Heart left ventricle (tissue), 13 donors: ENCODE measurements at regions not wholly inside any gene's neighbourhood (a gene's known extent, or its start where the extent isn't known, plus 50 kb on each side); places are given as distances from the start of the nearest gene placed in this dataset.

Source experiments
- POLR2A ChIP-seq, 2 donors: fragments of 450-650 bp; IDR thresholded peaks; one replicate each; pipeline ENCODE4 v1.6.1; 2017; ENCODE audit warnings: antibody characterized with exemption in 2 of 2, mild to moderate bottlenecking in 2 of 2, moderate library complexity in 2 of 2
- TF ChIP-seq, protein P1 (sequence below), 12 donors: fragments of 200-600 bp; sonication (generic) in 4 of 12; IDR thresholded peaks; one replicate each; pipeline versions ENCODE4 v1.5.0 to v1.8.0; 2018 to 2022; ENCODE audit warnings: antibody characterized with exemption in 12 of 12, mild to moderate bottlenecking in 5 of 12
- donor health status: ischemic (EF 13 %, LVEDD 7.1; RV severe dilation, severe dysfunction).
- donor health status: DM: no; HTN: yes; CAD: no.
- donor health status: DM: no; HTN: no; CAD: no.
- donor health status: ischemic (EF 25% LVEDD 6.9; RV normal size, moderate dysfunction).
- donor health status: ischemic (EF 25% LVEDD 5.7; RV mildly dilated, moderate dysfunction).
- donor health status: ischemic (EF 35%, LVEDD 5.7; RV mildly dilated, moderate dysfunction).
- donor health status: nonischemic (EF 11% LVEDD 7.7; RV severe dilation, severe dysfunction).
- donor health status: DM: yes; HTN: yes; CAD: no.
- donor health status: PGD.
- donor health status: ischemic (EF 29% LVEDD 5.4; RV normal size, mild dysfunction).
- donor health status: nonischemic (EF 23%, LVEDD 6.1; RV moderate dilation, normal function).

DNA sequence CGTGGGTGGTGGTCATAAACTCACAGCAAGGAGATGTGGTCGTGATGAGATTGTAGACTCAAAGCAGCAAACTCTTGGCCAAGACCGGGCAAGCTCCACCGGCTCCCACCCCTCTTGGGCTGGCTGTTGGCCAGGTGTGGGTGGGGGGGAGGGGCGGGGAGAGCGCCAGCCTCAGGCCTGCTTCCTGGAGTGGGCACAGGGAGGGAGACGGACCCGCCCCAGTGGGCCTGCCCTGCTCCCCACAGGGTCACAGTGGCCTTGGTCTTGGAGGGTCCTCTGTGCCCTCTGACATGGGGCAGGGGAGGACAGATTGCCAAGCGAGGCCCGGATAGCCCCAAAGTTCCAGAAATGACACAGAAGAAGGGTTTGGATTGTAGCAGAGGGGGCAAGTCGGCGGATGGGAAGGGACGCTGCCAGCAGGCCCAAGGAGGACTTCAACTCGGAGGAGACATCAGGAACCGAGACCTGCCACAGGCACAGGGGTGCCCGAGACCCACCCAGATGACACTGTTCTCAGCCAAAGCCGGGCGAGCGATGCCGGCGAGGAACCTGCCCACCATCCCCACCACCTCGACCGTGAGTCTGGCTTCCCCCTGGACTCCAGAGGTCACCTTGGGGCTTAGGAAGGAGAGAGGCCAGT lies 85.4 kb upstream of the ACTRT2 start:
- no peak for TF ChIP-seq POLR2A (IDR thresholded peaks at IDR 0.05)
- TF ChIP-seq, protein P1, sequence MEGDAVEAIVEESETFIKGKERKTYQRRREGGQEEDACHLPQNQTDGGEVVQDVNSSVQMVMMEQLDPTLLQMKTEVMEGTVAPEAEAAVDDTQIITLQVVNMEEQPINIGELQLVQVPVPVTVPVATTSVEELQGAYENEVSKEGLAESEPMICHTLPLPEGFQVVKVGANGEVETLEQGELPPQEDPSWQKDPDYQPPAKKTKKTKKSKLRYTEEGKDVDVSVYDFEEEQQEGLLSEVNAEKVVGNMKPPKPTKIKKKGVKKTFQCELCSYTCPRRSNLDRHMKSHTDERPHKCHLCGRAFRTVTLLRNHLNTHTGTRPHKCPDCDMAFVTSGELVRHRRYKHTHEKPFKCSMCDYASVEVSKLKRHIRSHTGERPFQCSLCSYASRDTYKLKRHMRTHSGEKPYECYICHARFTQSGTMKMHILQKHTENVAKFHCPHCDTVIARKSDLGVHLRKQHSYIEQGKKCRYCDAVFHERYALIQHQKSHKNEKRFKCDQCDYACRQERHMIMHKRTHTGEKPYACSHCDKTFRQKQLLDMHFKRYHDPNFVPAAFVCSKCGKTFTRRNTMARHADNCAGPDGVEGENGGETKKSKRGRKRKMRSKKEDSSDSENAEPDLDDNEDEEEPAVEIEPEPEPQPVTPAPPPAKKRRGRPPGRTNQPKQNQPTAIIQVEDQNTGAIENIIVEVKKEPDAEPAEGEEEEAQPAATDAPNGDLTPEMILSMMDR (IDR thresholded peaks at IDR 0.05): no peak
